Suprapubic skin (tissue), 3 donors: ENCODE measurements at regions not wholly inside any gene's neighbourhood (a gene's known extent, or its start where the extent isn't known, plus 50 kb on each side); places are given as distances from the start of the nearest gene placed in this dataset.

Experiments
- CTCF ChIP-seq, 2 donors: fragments of 200-600 bp in 1 of 2; fragments of 450-650 bp in 1 of 2; sonication (generic) in 1 of 2; IDR thresholded peaks; one replicate each; pipeline ENCODE4 v1.5.1; 2016 to 2019; ENCODE audit warnings: antibody characterized with exemption in 2 of 2, mild to moderate bottlenecking in 1 of 2, moderate library complexity in 1 of 2
- POLR2AphosphoS5 ChIP-seq, 3 donors: sonication (generic); formaldehyde crosslinking; IDR thresholded peaks; one replicate each; pipeline ENCODE4 v1.6.1; 2017; ENCODE audit warnings: antibody characterized with exemption in 3 of 3

- TF ChIP-seq CTCF (IDR thresholded peaks at IDR 0.05) (no peak), POLR2AphosphoS5 (IDR thresholded peaks at IDR 0.05) (no peak)
These were observed 1237.3 kb downstream of the C4orf33 start for GRCh38 chr4:130333241-130333759.
